NB4 (cell line): ENCODE measurements at regions not wholly inside any gene's neighbourhood (a gene's known extent, or its start where the extent isn't known, plus 50 kb on each side); places are given as distances from the start of the nearest gene placed in this dataset.

ENCODE experiments used
- MYC ChIP-seq: IDR thresholded peaks from 2 replicates; pipeline ENCODE4 v1.6.1; 2011; ENCODE audit warnings: low read depth, low read length
- POLR2A ChIP-seq: IDR thresholded peaks from 2 replicates; pipeline ENCODE4 v1.6.1; 2011; ENCODE audit warnings: mild to moderate bottlenecking; ENCODE audit not compliant: insufficient read length; ENCODE audit errors: extremely low read depth
- TF ChIP-seq, protein P1 (sequence below): IDR thresholded peaks from one replicate; pipeline ENCODE4 v1.5.1; 2012; ENCODE audit warnings: low read depth, low read length
- TF ChIP-seq, protein P2 (sequence below): IDR thresholded peaks from 2 replicates; pipeline ENCODE4 v1.6.1; 2011; ENCODE audit warnings: low read depth, low read length

- TF ChIP-seq POLR2A (no peak), MYC (no peak)
- TF ChIP-seq, protein P1, sequence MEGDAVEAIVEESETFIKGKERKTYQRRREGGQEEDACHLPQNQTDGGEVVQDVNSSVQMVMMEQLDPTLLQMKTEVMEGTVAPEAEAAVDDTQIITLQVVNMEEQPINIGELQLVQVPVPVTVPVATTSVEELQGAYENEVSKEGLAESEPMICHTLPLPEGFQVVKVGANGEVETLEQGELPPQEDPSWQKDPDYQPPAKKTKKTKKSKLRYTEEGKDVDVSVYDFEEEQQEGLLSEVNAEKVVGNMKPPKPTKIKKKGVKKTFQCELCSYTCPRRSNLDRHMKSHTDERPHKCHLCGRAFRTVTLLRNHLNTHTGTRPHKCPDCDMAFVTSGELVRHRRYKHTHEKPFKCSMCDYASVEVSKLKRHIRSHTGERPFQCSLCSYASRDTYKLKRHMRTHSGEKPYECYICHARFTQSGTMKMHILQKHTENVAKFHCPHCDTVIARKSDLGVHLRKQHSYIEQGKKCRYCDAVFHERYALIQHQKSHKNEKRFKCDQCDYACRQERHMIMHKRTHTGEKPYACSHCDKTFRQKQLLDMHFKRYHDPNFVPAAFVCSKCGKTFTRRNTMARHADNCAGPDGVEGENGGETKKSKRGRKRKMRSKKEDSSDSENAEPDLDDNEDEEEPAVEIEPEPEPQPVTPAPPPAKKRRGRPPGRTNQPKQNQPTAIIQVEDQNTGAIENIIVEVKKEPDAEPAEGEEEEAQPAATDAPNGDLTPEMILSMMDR, result no peak
- TF ChIP-seq, protein P2, sequence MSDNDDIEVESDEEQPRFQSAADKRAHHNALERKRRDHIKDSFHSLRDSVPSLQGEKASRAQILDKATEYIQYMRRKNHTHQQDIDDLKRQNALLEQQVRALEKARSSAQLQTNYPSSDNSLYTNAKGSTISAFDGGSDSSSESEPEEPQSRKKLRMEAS, result no peak
Observed at GRCh38 chr7:106447318-106447847, 162.6 kb upstream of the NAMPT start.
